OCI-LY1 (cell line): ENCODE measurements at regions not wholly inside any gene's neighbourhood (a gene's known extent, or its start where the extent isn't known, plus 50 kb on each side); places are given as distances from the start of the nearest gene placed in this dataset.

Experiments
- EZH2 ChIP-seq: fragments of 200-600 bp; sonication (generic), shearing (Covaris generic); IDR thresholded peaks from 2 replicates; pipeline ENCODE4 v1.8.0; 2017; ENCODE audit warnings: borderline replicate concordance, mixed run types, mild to moderate bottlenecking, antibody characterized with exemption, low read length, moderate library complexity, mixed read lengths
- TF ChIP-seq, protein P1 (sequence below): fragments of 200-600 bp; sonication (generic), shearing (Covaris generic); IDR thresholded peaks from 2 replicates; pipeline ENCODE4 v1.5.1; 2017; ENCODE audit warnings: mild to moderate bottlenecking, antibody characterized with exemption, low read length, moderate library complexity, mixed read lengths

DNA sequence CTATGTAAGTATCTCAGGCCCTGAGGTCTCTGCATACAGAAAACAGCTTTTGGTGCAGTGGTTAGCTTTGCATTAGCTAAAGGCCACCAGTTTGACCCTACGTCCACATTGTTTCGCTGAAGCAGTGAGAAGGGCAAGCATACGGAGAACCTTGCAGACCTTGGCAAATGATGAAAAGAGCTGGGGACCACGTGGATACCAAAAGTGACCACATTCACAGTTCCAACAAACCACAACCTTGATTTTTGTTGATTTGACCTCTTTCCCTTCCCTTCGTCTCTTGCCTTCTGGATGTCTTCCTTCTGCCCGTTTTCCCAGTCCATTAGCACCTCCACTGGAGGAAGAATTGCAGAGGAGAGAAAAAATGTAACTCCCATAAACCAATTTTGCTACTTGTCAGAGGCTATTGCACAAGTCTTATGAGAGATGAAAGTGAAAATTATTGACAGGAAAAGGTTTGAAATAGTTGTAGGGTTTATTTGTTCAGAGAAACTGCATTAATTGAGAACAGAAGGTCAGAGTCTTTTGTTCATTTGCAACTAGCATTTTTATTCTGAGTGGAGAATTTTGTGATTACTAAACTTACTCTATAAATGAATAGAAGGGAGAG is 293.9 kb upstream of the HTR2A start:
- TF ChIP-seq, protein P1, sequence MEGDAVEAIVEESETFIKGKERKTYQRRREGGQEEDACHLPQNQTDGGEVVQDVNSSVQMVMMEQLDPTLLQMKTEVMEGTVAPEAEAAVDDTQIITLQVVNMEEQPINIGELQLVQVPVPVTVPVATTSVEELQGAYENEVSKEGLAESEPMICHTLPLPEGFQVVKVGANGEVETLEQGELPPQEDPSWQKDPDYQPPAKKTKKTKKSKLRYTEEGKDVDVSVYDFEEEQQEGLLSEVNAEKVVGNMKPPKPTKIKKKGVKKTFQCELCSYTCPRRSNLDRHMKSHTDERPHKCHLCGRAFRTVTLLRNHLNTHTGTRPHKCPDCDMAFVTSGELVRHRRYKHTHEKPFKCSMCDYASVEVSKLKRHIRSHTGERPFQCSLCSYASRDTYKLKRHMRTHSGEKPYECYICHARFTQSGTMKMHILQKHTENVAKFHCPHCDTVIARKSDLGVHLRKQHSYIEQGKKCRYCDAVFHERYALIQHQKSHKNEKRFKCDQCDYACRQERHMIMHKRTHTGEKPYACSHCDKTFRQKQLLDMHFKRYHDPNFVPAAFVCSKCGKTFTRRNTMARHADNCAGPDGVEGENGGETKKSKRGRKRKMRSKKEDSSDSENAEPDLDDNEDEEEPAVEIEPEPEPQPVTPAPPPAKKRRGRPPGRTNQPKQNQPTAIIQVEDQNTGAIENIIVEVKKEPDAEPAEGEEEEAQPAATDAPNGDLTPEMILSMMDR, result no peak
- TF ChIP-seq EZH2, result no peak
